ENCODE measurements at regions not wholly inside any gene's neighbourhood (a gene's known extent, or its start where the extent isn't known, plus 50 kb on each side); places are given as distances from the start of the nearest gene placed in this dataset.

DNA sequence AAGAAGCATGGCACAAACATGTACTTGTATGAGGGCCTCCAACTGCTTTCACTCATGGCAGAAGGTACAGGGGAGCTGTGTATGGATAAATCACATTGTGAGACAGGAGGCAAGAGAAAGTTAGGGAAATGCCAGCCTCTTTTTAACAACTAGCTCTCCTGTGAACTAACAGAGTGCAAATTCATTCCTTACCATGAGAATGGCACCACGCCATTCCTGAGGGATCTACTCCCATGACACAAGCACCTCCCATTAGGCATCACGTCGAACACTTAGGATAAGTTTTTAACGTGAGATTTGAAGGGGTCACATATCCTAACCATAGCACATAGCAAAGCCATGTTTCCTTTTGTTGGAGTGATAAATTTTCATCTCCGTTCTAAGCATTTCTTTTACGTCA lies 747.2 kb upstream of the CHD1 start:
- no peak for TF ChIP-seq CTCF (IDR thresholded peaks at IDR 0.05; ENCODE audit: low read depth, low read length, poor library complexity, severe bottlenecking)
- TF ChIP-seq EZH2phosphoT487 (IDR thresholded peaks at IDR 0.05; ENCODE audit: borderline replicate concordance, low read length): no peak
